ENCODE measurements at regions not wholly inside any gene's neighbourhood (a gene's known extent, or its start where the extent isn't known, plus 50 kb on each side); places are given as distances from the start of the nearest gene placed in this dataset.

DNA sequence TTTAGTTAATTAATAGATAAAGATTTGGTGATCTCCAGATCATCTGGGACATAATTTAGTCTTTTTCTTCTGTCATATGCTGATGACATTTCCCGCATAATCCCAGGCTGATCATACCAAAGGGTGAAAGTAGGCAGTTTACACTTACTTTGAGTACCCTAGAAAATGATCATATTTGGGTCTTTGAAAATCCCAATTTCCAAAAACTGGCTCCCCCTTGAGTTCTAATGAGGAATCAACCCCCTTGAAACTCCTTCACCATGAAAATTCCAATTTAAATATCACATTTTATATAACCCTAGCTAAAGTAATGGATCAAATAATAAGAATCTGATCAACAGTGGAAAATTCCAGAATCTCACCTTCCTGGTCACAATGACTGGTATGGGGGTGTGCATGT lies 223.4 kb downstream of the NAF1 start:
- no peak for TF ChIP-seq CTCF (IDR thresholded peaks at IDR 0.05)

DNA sequence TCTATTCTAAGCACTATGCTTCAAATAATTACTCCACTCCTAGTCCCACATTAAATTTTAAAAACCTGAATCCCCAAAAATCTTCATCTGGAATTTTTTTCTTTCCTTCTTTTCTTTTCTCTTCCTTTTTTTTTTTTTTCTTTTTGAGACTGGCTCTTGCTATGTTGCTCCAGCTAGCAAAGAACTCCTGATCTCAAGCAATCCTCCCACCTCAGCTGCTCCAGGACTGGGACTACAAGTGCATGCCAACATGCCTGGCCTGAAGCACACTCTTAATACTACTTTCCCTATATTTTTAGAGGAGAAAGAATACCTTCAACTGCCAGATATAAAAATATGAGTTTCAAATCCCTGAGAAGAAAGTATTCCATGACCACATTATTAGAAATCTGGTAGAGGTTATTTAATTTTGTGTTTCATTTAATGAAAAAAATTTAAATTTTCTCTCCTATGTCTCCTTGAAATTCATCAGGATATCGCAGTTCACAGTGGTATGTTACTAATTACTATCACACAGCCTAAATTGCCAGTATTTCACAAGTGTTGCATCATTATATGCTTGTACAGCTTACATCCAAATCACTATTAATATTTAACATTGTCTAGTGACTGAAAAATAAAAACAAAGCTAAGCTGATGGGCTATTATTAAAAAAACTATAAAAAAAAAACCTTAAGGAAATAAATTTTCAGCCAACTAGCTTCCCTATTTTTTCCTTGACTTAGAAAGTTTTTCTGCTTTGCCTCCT lies 227.8 kb downstream of the NAF1 start:
- no peak for TF ChIP-seq CTCF (IDR thresholded peaks at IDR 0.05)

DNA sequence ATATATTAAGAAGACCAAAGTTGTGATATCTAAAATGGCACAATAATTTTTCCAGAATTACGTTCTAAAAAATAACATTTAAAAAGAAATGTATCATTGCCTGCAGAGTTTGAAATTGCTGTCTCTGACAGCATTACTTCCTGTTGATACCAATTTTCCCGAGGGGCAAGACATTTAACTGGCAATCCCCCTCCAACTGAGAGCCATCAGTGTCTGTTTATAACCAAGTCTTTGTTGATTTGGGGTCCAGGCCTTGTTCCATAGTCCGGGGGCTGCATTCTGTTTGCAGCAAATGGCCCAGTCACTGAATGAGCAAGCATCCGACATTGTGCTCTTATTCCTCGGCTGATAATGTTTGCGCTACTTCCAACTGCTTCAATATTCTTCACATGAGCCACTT lies 231.5 kb downstream of the NAF1 start:
- no peak for TF ChIP-seq CTCF (IDR thresholded peaks at IDR 0.05)

DNA sequence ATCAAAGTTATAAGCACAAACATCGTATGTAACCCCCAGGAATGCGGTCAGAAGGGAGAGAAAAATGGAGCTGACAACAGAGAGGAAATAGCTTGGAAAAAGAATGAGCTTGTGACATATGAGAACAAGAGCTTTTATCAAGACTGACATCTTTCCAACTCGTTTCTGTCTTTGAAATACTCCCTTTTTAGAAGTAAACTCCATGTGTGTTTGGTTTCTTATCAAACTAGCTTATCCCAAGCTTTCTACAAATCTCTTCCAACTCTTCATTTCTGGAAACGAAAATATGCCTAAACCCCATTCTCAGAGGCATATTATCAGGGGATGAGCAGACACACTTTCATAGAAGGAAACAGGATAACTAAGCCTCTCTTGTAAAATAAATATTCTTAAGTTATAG lies 235.4 kb downstream of the NAF1 start:
- TF ChIP-seq CTCF (IDR thresholded peaks at IDR 0.05), result no peak

- TF ChIP-seq CTCF (IDR thresholded peaks at IDR 0.05), result no peak
Observed at GRCh38 chr4:162921178-162921785, 245.4 kb downstream of the NAF1 start.

DNA sequence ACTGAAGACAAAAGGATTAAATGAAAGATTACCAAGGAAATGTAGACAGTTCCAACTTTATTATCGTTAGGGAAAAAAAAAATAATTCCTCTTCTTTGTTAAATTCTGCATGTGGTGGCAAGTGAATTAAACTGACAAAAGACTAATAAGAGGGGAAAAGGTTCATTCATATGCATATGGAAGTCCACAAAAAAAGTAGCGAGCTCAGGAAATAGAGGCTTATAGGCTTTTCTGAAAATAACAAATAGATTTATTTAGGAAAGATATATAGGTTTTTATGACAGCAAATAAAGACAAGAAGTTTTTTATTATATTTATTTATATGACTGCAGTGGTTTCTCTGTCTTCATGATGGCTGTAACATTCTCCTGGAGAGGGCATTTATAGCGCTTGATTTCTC lies 246.0 kb downstream of the NAF1 start:
- TF ChIP-seq CTCF (IDR thresholded peaks at IDR 0.05), result no peak

- no peak for TF ChIP-seq CTCF (IDR thresholded peaks at IDR 0.05)
Observed at GRCh38 chr4:162912482-162912881, 254.2 kb downstream of the NAF1 start.

Data from LNCAP (cell line).